Hypothalamus (tissue), 51 donors: ENCODE measurements at regions not wholly inside any gene's neighbourhood (a gene's known extent, or its start where the extent isn't known, plus 50 kb on each side); places are given as distances from the start of the nearest gene placed in this dataset.

ENCODE experiments used
- DNase-seq, 51 donors: peaks; one replicate each; lab custom pipeline; 2025; lab: John Stamatoyannopoulos, UW

DNA sequence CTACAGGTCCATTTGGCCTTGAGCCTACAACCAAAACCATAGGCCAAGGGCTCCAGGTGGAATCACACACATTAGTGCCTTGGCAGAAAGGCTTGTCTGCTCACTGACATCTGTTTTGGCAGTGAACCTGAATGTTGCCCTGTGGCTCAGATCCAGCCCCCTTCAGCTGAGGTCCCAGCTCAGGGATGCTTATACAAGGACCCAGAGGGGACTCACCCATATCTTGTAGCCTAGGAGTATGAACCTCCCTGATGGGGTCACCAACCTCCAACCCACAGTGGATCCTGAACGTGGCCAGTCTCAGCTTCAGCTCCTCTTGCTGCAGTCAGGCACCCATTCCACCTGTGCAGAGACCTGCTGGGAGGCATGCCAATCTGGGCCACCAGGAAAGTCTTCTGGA is 50.8 kb upstream of the HMX1 start:
- no peak for DNase-seq

DNA sequence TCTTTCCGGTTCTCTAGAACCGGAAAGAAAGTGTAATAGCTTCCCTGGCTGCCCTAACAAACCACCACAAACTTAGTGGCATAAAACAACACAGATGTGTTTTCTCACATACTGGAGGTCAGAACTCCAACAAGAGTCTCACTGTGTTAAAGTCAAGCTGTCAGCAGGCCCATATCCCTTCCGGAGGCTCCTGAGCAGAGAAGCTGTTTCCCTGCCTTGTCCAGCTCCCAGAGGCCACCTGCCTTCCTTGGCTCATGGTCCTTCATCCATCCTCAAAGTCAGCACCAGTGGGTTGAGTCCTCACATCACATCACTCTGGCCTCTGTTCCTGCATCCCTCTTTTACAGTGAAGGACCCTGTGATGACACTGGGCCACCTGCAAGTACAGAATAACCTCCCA is 49.8 kb upstream of the HMX1 start:
- DNase-seq: no peak
